ENCODE measurements at regions not wholly inside any gene's neighbourhood (a gene's known extent, or its start where the extent isn't known, plus 50 kb on each side); places are given as distances from the start of the nearest gene placed in this dataset.
"Not testable (repeated sequence)": the region's sequence is repeated elsewhere in the genome, so short reads cannot be mapped to it uniquely, and the experiment has no call there.

GRCh38 chr1:234811824-234812223 lies 201.8 kb upstream of the IRF2BP2 start:
- DNase-seq, result not testable (repeated sequence)

- DNase-seq, result not testable (repeated sequence)
Observed at GRCh38 chr1:234810726-234811125, 200.7 kb upstream of the IRF2BP2 start.

- not testable (repeated sequence) for DNase-seq
Observed at GRCh38 chr1:234809854-234810245, 199.9 kb upstream of the IRF2BP2 start.

- not testable (repeated sequence) for DNase-seq
Observed at GRCh38 chr1:234808943-234809853, 199.2 kb upstream of the IRF2BP2 start.

- DNase-seq, result not testable (repeated sequence)
Observed at GRCh38 chr1:234808459-234808858, 198.5 kb upstream of the IRF2BP2 start.

- not testable (repeated sequence) for DNase-seq
Observed at GRCh38 chr1:234807705-234808104, 197.7 kb upstream of the IRF2BP2 start.

GRCh38 chr1:234802586-234802985 lies 192.6 kb upstream of the IRF2BP2 start:
- not testable (repeated sequence) for DNase-seq

GRCh38 chr1:234801636-234802035 lies 191.7 kb upstream of the IRF2BP2 start:
- peak; percentile 0 for DNase-seq

GRCh38 chr1:234801147-234801546 lies 191.2 kb upstream of the IRF2BP2 start:
- not testable (repeated sequence) for DNase-seq

GRCh38 chr1:234800563-234800962 lies 190.6 kb upstream of the IRF2BP2 start:
- DNase-seq, result not testable (repeated sequence)

GRCh38 chr1:234799021-234799689 lies 189.2 kb upstream of the IRF2BP2 start:
- not testable (repeated sequence) for DNase-seq

- DNase-seq, result not testable (repeated sequence)
Observed at GRCh38 chr1:234797216-234797615, 187.2 kb upstream of the IRF2BP2 start.

- DNase-seq, result not testable (repeated sequence)
Observed at GRCh38 chr1:234796438-234796792, 186.4 kb upstream of the IRF2BP2 start.

- DNase-seq, result peak; percentile 8
Observed at GRCh38 chr1:234795711-234796437, 185.9 kb upstream of the IRF2BP2 start.

- DNase-seq, result not testable (repeated sequence)
Observed at GRCh38 chr1:234795007-234795406, 185.0 kb upstream of the IRF2BP2 start.

- DNase-seq, result not testable (repeated sequence)
Observed at GRCh38 chr1:234794452-234794851, 184.5 kb upstream of the IRF2BP2 start.

- DNase-seq, result not testable (repeated sequence)
Observed at GRCh38 chr1:234793924-234794323, 183.9 kb upstream of the IRF2BP2 start.

GRCh38 chr1:234792221-234792864 lies 182.4 kb upstream of the IRF2BP2 start:
- not testable (repeated sequence) for DNase-seq

GRCh38 chr1:234791615-234792014 lies 181.6 kb upstream of the IRF2BP2 start:
- DNase-seq, result not testable (repeated sequence)

- DNase-seq, result not testable (repeated sequence)
Observed at GRCh38 chr1:234790333-234790732, 180.4 kb upstream of the IRF2BP2 start.

- DNase-seq, result not testable (repeated sequence)
Observed at GRCh38 chr1:234787011-234787584, 177.1 kb upstream of the IRF2BP2 start.

- DNase-seq, result not testable (repeated sequence)
Observed at GRCh38 chr1:234785922-234786321, 175.9 kb upstream of the IRF2BP2 start.

All from eye (tissue), 1 donor.